Activated CD4-positive, alpha-beta T cell treated with anti-CD3 and anti-CD28 coated beads for 4 hours (primary cell): ENCODE measurements at regions not wholly inside any gene's neighbourhood (a gene's known extent, or its start where the extent isn't known, plus 50 kb on each side); places are given as distances from the start of the nearest gene placed in this dataset.
"Not testable (repeated sequence)": the region's sequence is repeated elsewhere in the genome, so short reads cannot be mapped to it uniquely, and the experiment has no call there.

ENCODE experiments used
- DNase-seq, 2 donors: peaks; one replicate each; pipeline ENCODE4 v3.0.0-alpha.2; 2020

- DNase-seq = no peak
Observed at GRCh38 chr5:167355346-167355745, 936.1 kb upstream of the WWC1 start.

- no peak for DNase-seq
Observed at GRCh38 chr5:167356374-167356773, 935.1 kb upstream of the WWC1 start.

GRCh38 chr5:167358868-167359492 is 932.5 kb upstream of the WWC1 start:
- DNase-seq = no peak

GRCh38 chr5:167361795-167362194 is 929.6 kb upstream of the WWC1 start:
- DNase-seq = no peak

- DNase-seq = no peak
Observed at GRCh38 chr5:167363065-167363464, 928.4 kb upstream of the WWC1 start.

GRCh38 chr5:167375125-167375524 is 916.3 kb upstream of the WWC1 start:
- no peak for DNase-seq

GRCh38 chr5:167378894-167379723 is 912.3 kb upstream of the WWC1 start:
- no peak for DNase-seq

GRCh38 chr5:167381457-167381856 is 910.0 kb upstream of the WWC1 start:
- DNase-seq = no peak

- no peak for DNase-seq
Observed at GRCh38 chr5:167389537-167389936, 901.9 kb upstream of the WWC1 start.

- not testable (repeated sequence) for DNase-seq
Observed at GRCh38 chr5:167391286-167391685, 900.2 kb upstream of the WWC1 start.

GRCh38 chr5:167392240-167392639 is 899.2 kb upstream of the WWC1 start:
- DNase-seq = no peak

GRCh38 chr5:167393358-167393757 is 898.1 kb upstream of the WWC1 start:
- DNase-seq = no peak

- no peak for DNase-seq
Observed at GRCh38 chr5:167402671-167403070, 888.8 kb upstream of the WWC1 start.

- DNase-seq = no peak
Observed at GRCh38 chr5:167406513-167406912, 884.9 kb upstream of the WWC1 start.

GRCh38 chr5:167412556-167412955 is 878.9 kb upstream of the WWC1 start:
- DNase-seq = no peak

- DNase-seq = no peak
Observed at GRCh38 chr5:167413506-167413905, 877.9 kb upstream of the WWC1 start.

GRCh38 chr5:167414611-167415010 is 876.8 kb upstream of the WWC1 start:
- DNase-seq = no peak

- DNase-seq = no peak
Observed at GRCh38 chr5:167415779-167416746, 875.4 kb upstream of the WWC1 start.

GRCh38 chr5:167417662-167418061 is 873.8 kb upstream of the WWC1 start:
- DNase-seq = no peak

GRCh38 chr5:167425161-167425560 is 866.3 kb upstream of the WWC1 start:
- DNase-seq = no peak

GRCh38 chr5:167426501-167426900 is 864.9 kb upstream of the WWC1 start:
- DNase-seq = no peak

- not testable (repeated sequence) for DNase-seq
Observed at GRCh38 chr5:167427641-167428040, 863.8 kb upstream of the WWC1 start.

- DNase-seq = no peak
Observed at GRCh38 chr5:167440846-167441245, 850.6 kb upstream of the WWC1 start.
